Panc1 (cell line): ENCODE measurements at regions not wholly inside any gene's neighbourhood (a gene's known extent, or its start where the extent isn't known, plus 50 kb on each side); places are given as distances from the start of the nearest gene placed in this dataset.

ENCODE experiments used
- ATAC-seq: fragments of 200-7000 bp; cut with Tn5 transposase; 2 replicates; pipeline ENCODE4 v1.9.1; 2020; ENCODE audit warnings: mild to moderate bottlenecking, moderate library complexity
- BruUV-seq: library from RNA; stranded (reverse); fragments of 400-500 nt; replicated peaks from 2 replicates; lab custom pipeline; 2021; lab: Mats Ljungman, UMichigan
- CTCF ChIA-PET: fragments of 300-600 bp; sonication (Branson Sonifier 250); formaldehyde crosslinking; loops from one replicate; lab custom pipeline; 2022; ENCODE audit warnings: antibody characterized with exemption; lab: Charles Lee
- POLR2A ChIA-PET: fragments of 300-600 bp; sonication (Branson Sonifier 250); formaldehyde crosslinking; loops from one replicate; lab custom pipeline; 2022; ENCODE audit warnings: antibody characterized with exemption; lab: Charles Lee
- DNase-seq: peaks from one replicate; pipeline ENCODE4 v3.0.0-alpha.2; 2010; ENCODE audit warnings: low read depth, low spot score
- H3K27ac ChIP-seq: 2 replicates; pipeline ENCODE4 v1.5.1; 2011; ENCODE audit warnings: mild to moderate bottlenecking, low read length, inconsistent platforms
- H3K27me3 ChIP-seq: fragments of 200-500 bp; sonication (Bioruptor generic); 2 replicates; pipeline ENCODE4 v1.6.0; 2014; ENCODE audit warnings: low read length, inconsistent platforms; ENCODE audit not compliant: control insufficient read depth, insufficient read depth
- H3K36me3 ChIP-seq: fragments of 200-500 bp; sonication (Bioruptor generic); 2 replicates; pipeline ENCODE4 v1.5.1; 2014; ENCODE audit warnings: inconsistent platforms, mild to moderate bottlenecking, low read length, moderate library complexity; ENCODE audit not compliant: control insufficient read depth, insufficient read depth
- H3K4me1 ChIP-seq: 2 replicates; pipeline ENCODE4 v1.5.1; 2011; ENCODE audit warnings: inconsistent platforms, mild to moderate bottlenecking, low read length, moderate library complexity; ENCODE audit not compliant: control insufficient read depth, insufficient read depth
- H3K4me3 ChIP-seq, 2 experiments: 2 replicates each; pipeline ENCODE4 v1.5.1; 2011 to 2012; ENCODE audit warnings: low read depth in 2 of 2, low read length in 2 of 2, mild to moderate bottlenecking in 2 of 2, inconsistent platforms in 1 of 2, moderate library complexity in 1 of 2
- H3K9me3 ChIP-seq: fragments of 200-500 bp; sonication (Bioruptor generic); 2 replicates; pipeline ENCODE4 v1.5.1; 2014; ENCODE audit warnings: low read depth, mild to moderate bottlenecking, inconsistent platforms, low read length, moderate library complexity; ENCODE audit not compliant: control insufficient read depth, insufficient read depth
- CTCF ChIP-seq: fragments of 450-650 bp; IDR thresholded peaks from 2 replicates; pipeline ENCODE4 v1.5.1; 2017; ENCODE audit warnings: mild to moderate bottlenecking
- POLR2AphosphoS5 ChIP-seq: IDR thresholded peaks from 2 replicates; pipeline ENCODE4 v1.6.1; 2012; ENCODE audit warnings: mild to moderate bottlenecking, low read depth, low read length, moderate library complexity
- REST ChIP-seq, 2 experiments: IDR thresholded peaks; 2 replicates each; pipeline ENCODE4 v1.6.1; 2011 to 2012; ENCODE audit warnings: low read depth in 2 of 2, control low read depth in 1 of 2, low read length in 1 of 2, mild to moderate bottlenecking in 1 of 2, moderate library complexity in 1 of 2; ENCODE audit not compliant: insufficient read depth in 1 of 2
- SIN3A ChIP-seq: IDR thresholded peaks from 2 replicates; pipeline ENCODE4 v1.6.1; 2012; ENCODE audit warnings: low read depth, mild to moderate bottlenecking, low read length, moderate library complexity, borderline replicate concordance; ENCODE audit not compliant: insufficient read depth
- TCF7L2 ChIP-seq: IDR thresholded peaks from 2 replicates; pipeline ENCODE4 v1.6.1; 2011; ENCODE audit warnings: mild to moderate bottlenecking, low read depth, low read length, inconsistent platforms
- in situ Hi-C: cut with HindIII; loops from 2 replicates; pipeline ENCODE4 v1.10.0; 2016; ENCODE audit warnings: low sequenced_read_pairs, low pct_unique_long_range_greater_than_20kb
- intact Hi-C: fragments of 100-400 bp; cut with micrococcal nuclease; formaldehyde crosslinking; loops from one replicate; pipeline ENCODE4 v1.10.0; 2022; ENCODE audit not compliant: unreplicated experiment

- ATAC-seq, result no peak
These were observed 404.4 kb upstream of the CCDC196 start for GRCh38 chr14:66081594-66082376.

GRCh38 chr14:66085224-66085623 is 400.9 kb upstream of the CCDC196 start:
- H3K9me3 ChIP-seq, result no peaks in the 10 kb centered on the region
- BruUV-seq, result no TSS peak
- H3K4me3 ChIP-seq, result no peak overlapping the region
- no peak for TF ChIP-seq POLR2AphosphoS5
- TF ChIP-seq TCF7L2, result no peak
- no peak for TF ChIP-seq SIN3A
- TF ChIP-seq REST (IDR thresholded peaks at IDR 0.05; ENCODE audit: insufficient read depth in 1 of 2, low read depth in 2 of 2, low read length in 1 of 2), result no peak
- no peak for TF ChIP-seq CTCF
- ChIA-PET POLR2A (no interaction called here), CTCF (no interaction called here)
- DNase-seq, result no peak
- H3K4me1 ChIP-seq, result no peaks in the 10 kb centered on the region
- no peak for ATAC-seq
- peaks cover 7% of the 10 kb centered on the region for H3K27me3 ChIP-seq
- in situ Hi-C loops (no loop called here), intact Hi-C loops (no loop called here)
- H3K36me3 ChIP-seq, result no peaks in the 10 kb centered on the region
- H3K27ac ChIP-seq, result no peak overlapping the region

More at GRCh38 chr14:66081594-66082376, 404.4 kb upstream of the CCDC196 start:
- Histone ChIP-seq H3K27me3 (peaks cover 7% of the 10 kb centered on the region), H3K9me3 (no peaks in the 10 kb centered on the region), H3K36me3 (no peaks in the 10 kb centered on the region), H3K4me3 (no peak overlapping the region), H3K27ac (no peak overlapping the region), H3K4me1 (no peaks in the 10 kb centered on the region)
- ChIA-PET CTCF (no interaction called here), POLR2A (interaction anchor here (0.5 kb wide), 1 partner anchor 739 kb away, joined by 3 read pairs; no protein-coding TSS in a partner anchor)
- TF ChIP-seq CTCF, result no peak
- no peak for TF ChIP-seq REST (IDR thresholded peaks at IDR 0.05; ENCODE audit: insufficient read depth in 1 of 2, low read depth in 2 of 2, low read length in 1 of 2)
- TF ChIP-seq POLR2AphosphoS5, result no peak
- no peak for TF ChIP-seq SIN3A
- no peak for TF ChIP-seq TCF7L2
- BruUV-seq, result no TSS peak
- no peak for DNase-seq
- intact Hi-C loops (no loop called here), in situ Hi-C loops (no loop called here)
